ENCODE measurements at regions not wholly inside any gene's neighbourhood (a gene's known extent, or its start where the extent isn't known, plus 50 kb on each side); places are given as distances from the start of the nearest gene placed in this dataset.

DNA sequence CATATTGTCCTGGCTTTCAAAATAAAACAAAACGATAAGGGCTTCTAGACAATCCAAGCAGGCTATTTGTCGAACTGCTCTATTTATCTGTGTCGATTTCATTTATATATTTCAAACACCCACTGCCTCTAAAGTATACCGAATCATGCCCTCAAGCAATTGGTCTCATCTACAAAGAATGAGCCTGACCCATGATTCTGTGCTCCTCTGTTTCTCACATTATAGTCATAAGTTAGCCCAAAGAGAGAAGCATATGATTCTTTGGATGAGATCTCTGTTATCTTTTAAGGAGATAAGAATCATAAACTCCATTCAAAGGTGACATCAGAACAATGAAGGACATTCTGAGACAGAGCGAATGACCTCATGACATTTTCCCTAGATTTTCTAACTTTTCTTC, 191.1 kb downstream of the MAP2K6 start:
- Mint-ChIP-seq H3K27ac (peak overlapping the region in 2 of 6 donors; percentile 6 to 62), H3K4me1 (peaks cover 0 to 10% (median 10%) of the 10 kb centered on the region in 3 donors), H3K27me3 (peaks cover 0 to 4% (median 0%) of the 10 kb centered on the region in 3 donors), H3K9me3 (no peaks in the 10 kb centered on the region), H3K4me3 (no peak overlapping the region), H3K36me3 (no peaks in the 10 kb centered on the region)
- no peak for ATAC-seq (ENCODE audit: low read depth in 2 of 2)
- DNase-seq = no peak

DNA sequence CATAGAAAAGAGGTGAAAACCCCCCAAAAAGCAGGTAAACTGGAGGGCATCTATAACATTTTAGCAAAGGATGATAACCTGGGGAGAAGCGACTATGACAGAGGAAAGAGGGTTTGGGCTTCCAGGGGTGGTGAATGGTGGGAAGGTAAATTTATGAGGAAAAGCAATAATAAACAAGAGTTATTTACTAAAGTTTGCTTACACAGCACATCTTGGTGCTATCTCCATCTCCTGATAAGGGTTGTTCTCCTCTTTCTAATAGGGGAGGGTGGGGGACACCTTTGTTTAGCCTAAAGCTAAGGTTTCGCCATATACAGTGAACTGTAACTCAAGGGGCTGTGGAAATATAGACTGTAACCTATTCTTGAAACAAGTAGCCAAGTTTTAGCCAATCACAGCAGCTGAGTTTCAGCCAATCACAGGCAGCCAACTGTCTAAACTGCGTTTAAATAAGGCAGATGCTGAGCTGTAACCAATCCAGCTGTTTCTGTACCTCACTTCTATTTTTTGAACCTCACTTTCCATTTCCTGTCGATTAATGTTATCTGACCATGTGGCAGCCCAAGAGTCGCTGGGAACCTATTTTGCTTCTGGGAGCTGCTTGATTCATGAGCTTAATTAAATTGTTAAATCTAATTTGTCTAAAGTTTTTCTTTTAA, 191.8 kb downstream of the MAP2K6 start:
- H3K27ac Mint-ChIP-seq = peak overlapping the region in 2 of 6 donors; percentile 34 to 52

DNA sequence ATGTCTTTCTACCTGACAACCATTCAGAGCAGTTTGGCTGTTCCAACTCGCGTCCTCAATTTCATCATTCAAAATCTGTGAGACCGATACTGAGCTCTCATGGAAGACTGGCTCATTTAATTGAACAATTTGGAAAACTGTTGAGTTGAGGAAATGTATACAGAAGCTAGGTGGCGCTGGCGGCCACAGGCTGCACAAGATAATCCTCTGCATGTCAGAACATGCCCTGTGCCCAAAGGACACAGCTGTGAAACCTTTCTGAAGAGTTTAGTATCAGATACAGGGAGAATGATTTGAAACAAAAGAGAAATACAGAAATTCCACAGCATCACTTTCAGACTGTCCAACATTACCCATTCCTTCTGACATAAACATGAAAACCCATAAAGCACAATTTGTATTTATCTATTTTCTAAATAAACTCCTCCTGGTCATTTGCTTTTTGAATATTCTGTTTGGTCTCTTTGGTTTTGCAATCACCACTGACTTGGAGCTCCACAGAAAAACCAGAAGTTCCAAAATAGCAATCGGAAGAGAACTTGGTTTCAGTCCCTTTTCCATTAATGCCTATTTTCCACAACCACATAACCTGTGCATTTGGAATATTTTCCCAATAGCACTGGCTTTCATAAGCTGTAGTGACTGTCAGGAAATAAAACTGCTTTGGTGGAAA, 192.8 kb downstream of the MAP2K6 start:
- H3K9me3 Mint-ChIP-seq = no peaks in the 10 kb centered on the region
- peak overlapping the region in 2 of 6 donors; percentile 52 to 69 for H3K27ac Mint-ChIP-seq
- DNase-seq (peak; percentile 6), ATAC-seq (ENCODE audit: low read depth in 2 of 2) (peak; percentile 47 to 49)
- H3K36me3 Mint-ChIP-seq = no peaks in the 10 kb centered on the region
- peaks cover 0 to 8% (median 6%) of the 10 kb centered on the region in 3 donors for H3K4me1 Mint-ChIP-seq
- peaks cover 0 to 4% (median 0%) of the 10 kb centered on the region in 3 donors for H3K27me3 Mint-ChIP-seq
- H3K4me3 Mint-ChIP-seq = no peak overlapping the region

More for the DNA sequence above, 191.8 kb downstream of the MAP2K6 start:
- Mint-ChIP-seq H3K9me3 (no peaks in the 10 kb centered on the region), H3K4me1 (peaks cover 0 to 10% (median 10%) of the 10 kb centered on the region in 3 donors), H3K27me3 (peaks cover 0 to 4% (median 0%) of the 10 kb centered on the region in 3 donors), H3K36me3 (no peaks in the 10 kb centered on the region), H3K4me3 (no peak overlapping the region)
- no peak for ATAC-seq (ENCODE audit: low read depth in 2 of 2)
- no peak for DNase-seq

DNA sequence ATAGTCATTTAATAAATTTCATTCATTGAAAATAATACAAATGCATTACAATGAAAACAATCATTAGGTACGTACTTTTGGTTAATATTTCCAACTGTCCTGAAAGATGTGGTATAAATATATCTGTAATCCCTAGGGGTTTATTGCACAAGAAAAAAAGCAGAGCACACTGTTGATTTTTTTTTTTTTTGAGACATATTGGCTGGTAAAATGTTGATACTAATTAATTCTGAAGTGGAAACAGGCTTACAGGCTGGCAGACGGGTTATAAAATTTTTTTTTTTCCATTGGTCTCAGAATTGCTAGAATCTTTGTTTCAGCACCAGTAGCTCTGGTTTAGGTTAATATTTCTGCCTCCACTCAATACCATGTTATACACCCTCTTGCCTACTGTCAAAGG, 193.6 kb downstream of the MAP2K6 start:
- ATAC-seq (ENCODE audit: low read depth in 2 of 2) = no peak
- Mint-ChIP-seq H3K4me1 (peaks cover 0 to 3% (median 0%) of the 10 kb centered on the region in 3 donors), H3K27me3 (peaks cover 0 to 4% (median 0%) of the 10 kb centered on the region in 3 donors), H3K9me3 (no peaks in the 10 kb centered on the region), H3K27ac (no peak overlapping the region), H3K4me3 (no peak overlapping the region), H3K36me3 (no peaks in the 10 kb centered on the region)
- no peak for DNase-seq

DNA sequence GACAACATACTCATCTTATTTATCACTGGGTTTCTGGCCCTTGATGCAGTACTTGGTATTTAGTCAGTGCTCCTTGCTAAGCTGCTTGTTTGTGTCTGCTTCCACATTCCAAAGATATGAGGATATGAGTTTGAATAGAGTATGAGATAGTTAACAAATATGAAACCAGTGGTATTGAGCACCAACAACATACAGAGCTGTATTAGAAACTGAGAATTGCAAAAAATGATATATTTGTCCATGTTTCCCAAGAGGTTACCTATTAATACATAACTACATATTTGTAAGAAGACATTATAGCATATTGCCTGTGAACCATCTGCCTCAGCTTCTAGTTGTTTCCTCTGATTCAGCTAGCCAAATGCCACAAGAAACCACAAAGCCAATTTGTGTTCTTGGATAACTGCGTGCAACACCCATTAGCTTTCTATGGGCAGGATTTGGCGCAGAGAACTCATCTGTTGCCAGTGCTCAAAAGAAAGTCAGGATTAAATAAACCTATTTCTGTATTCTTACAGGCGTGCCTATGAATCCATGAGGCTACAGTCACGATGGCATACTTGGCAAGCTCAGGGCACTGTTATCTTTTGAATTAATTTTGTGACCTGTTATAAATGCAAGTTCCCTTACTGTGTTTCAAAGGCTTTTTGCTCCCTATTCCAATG, 194.4 kb downstream of the MAP2K6 start:
- ATAC-seq (ENCODE audit: low read depth in 2 of 2) = no peak
- Mint-ChIP-seq H3K27ac (peak overlapping the region in 1 of 6 donors; percentile 4), H3K36me3 (no peaks in the 10 kb centered on the region)

DNA sequence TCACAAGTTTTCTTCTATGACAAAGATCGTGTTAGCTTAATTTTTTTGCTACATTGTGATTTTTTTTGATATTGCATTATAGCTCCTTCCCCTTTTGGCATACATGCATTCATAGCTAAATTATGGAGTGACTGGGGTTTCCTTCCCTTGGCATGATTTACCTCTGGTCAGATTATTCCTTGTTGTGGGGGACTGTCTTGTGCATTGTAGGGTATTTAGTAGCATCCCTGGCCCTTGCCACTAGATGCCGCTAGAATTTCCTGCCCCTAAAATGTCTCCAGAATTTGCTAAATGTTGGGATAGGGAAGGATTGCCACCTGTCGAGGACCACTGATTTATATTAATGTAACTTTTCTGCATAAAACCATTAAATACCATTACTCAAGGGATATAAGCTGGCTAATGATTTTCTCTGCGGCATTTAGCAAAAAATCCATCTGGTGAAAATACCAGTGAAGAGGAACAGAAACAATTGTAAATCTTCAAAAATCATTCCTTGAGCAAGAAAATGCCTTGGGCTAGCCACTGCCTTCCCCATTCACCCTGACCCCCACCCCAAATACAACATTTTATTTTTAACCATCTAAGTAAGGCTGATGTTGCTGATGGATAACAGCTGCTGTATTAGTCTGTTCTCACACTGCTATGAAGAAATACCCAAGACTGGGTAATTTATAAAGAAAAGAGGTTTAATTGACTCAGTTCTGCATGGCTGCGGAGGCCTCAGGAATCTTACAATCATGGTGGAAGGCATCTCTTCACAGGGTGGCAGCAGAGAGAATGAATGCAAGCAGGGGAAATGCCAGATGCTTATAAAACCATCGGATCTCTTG, 195.2 kb downstream of the MAP2K6 start:
- H3K4me3 Mint-ChIP-seq = no peak overlapping the region
- H3K9me3 Mint-ChIP-seq = no peaks in the 10 kb centered on the region
- ATAC-seq (ENCODE audit: low read depth in 2 of 2) (no peak), DNase-seq (no peak)
- peak overlapping the region in 1 of 6 donors; percentile 28 for H3K27ac Mint-ChIP-seq
- H3K36me3 Mint-ChIP-seq = no peaks in the 10 kb centered on the region
- H3K27me3 Mint-ChIP-seq = peaks cover 0 to 4% (median 0%) of the 10 kb centered on the region in 3 donors
- H3K4me1 Mint-ChIP-seq = peaks cover 0 to 3% (median 0%) of the 10 kb centered on the region in 3 donors

More for the DNA sequence above, 194.4 kb downstream of the MAP2K6 start:
- no peaks in the 10 kb centered on the region for H3K9me3 Mint-ChIP-seq
- no peak for DNase-seq
- H3K4me1 Mint-ChIP-seq = peaks cover 0 to 3% (median 0%) of the 10 kb centered on the region in 3 donors
- H3K4me3 Mint-ChIP-seq = no peak overlapping the region
- peaks cover 0 to 4% (median 0%) of the 10 kb centered on the region in 3 donors for H3K27me3 Mint-ChIP-seq

- peaks cover 0 to 17% (median 4%) of the 10 kb centered on the region in 7 donors for H3K9me3 Mint-ChIP-seq
- H3K4me3 Mint-ChIP-seq = no peak overlapping the region
- H3K4me1 Mint-ChIP-seq = no peaks in the 10 kb centered on the region
- H3K36me3 Mint-ChIP-seq = no peaks in the 10 kb centered on the region
- H3K27ac Mint-ChIP-seq = no peak overlapping the region
- no peaks in the 10 kb centered on the region for H3K27me3 Mint-ChIP-seq
- DNase-seq = no peak
- ATAC-seq (ENCODE audit: low read depth in 2 of 2) = no peak
Measured at GRCh38 chr17:69620363-69620762, 205.9 kb downstream of the MAP2K6 start.

GRCh38 chr17:69625474-69625873, 211.0 kb downstream of the MAP2K6 start:
- H3K9me3 Mint-ChIP-seq = peaks cover 0 to 17% (median 3%) of the 10 kb centered on the region in 7 donors
- DNase-seq (no peak), ATAC-seq (ENCODE audit: low read depth in 2 of 2) (no peak)
- no peaks in the 10 kb centered on the region for H3K36me3 Mint-ChIP-seq
- no peak overlapping the region for H3K4me3 Mint-ChIP-seq
- H3K27me3 Mint-ChIP-seq = peaks cover 0 to 4% (median 0%) of the 10 kb centered on the region in 3 donors
- no peak overlapping the region for H3K27ac Mint-ChIP-seq
- H3K4me1 Mint-ChIP-seq = no peaks in the 10 kb centered on the region

DNA sequence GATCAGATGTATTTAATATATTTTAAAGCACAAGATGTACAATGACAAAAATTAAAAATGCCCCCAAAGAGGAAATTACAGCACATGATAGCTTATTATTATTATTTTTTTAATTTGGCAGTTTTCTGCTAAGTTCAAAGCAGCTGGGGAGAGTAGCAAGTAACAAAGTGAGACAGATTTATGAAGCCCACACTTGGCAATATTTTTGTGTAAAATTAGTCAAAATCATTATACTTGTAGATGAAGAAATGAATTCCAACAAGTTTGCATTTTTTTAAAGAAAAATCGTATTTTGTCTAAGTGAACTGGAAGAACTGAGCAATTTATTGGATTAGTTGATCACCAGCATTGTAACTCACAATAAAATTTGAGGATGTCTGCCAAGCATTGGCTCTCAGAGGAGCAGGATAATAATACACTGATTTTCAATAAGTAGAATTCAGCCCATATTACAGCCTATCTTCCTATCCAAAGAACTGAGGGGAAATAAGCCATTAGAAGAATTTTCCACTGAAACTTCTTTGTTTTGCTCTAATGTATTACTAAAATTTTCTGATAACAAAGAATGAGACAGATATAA, 215.6 kb downstream of the MAP2K6 start:
- H3K4me1 Mint-ChIP-seq = no peaks in the 10 kb centered on the region
- no peak overlapping the region for H3K4me3 Mint-ChIP-seq
- H3K36me3 Mint-ChIP-seq = no peaks in the 10 kb centered on the region
- ATAC-seq (ENCODE audit: low read depth in 2 of 2) = no peak
- H3K27me3 Mint-ChIP-seq = peaks cover 0 to 4% (median 0%) of the 10 kb centered on the region in 3 donors
- H3K9me3 Mint-ChIP-seq = peaks cover 0 to 14% (median 6%) of the 10 kb centered on the region in 7 donors
- no peak overlapping the region for H3K27ac Mint-ChIP-seq
- DNase-seq = no peak

DNA sequence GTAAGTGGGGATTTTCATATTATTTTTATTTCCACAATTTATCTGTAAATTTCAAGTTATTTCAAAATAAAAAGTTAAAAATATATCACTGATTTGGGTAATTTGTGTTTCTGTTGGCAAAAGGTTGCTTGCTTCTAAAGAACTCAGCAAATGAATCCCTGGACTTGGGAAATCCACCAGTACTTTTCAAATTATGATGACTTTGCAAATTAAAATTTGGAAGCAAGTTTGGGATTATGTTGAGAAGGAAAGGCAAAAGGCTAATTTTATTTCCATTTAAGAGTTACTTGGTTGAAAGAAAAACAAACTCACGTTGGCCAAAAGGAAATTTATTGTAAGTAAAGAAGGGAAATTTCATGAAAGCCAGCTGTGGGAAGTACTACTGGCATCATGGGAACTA, 220.3 kb downstream of the MAP2K6 start:
- DNase-seq = no peak
- H3K27ac Mint-ChIP-seq = no peak overlapping the region
- peaks cover 0 to 8% (median 4%) of the 10 kb centered on the region in 3 donors for H3K4me1 Mint-ChIP-seq
- no peaks in the 10 kb centered on the region for H3K27me3 Mint-ChIP-seq
- ATAC-seq (ENCODE audit: low read depth in 2 of 2) = no peak
- no peak overlapping the region for H3K4me3 Mint-ChIP-seq
- no peaks in the 10 kb centered on the region for H3K36me3 Mint-ChIP-seq
- peaks cover 0 to 14% (median 6%) of the 10 kb centered on the region in 7 donors for H3K9me3 Mint-ChIP-seq

GRCh38 chr17:69637446-69638156, 223.1 kb downstream of the MAP2K6 start:
- no peak for DNase-seq
- H3K27me3 Mint-ChIP-seq = no peaks in the 10 kb centered on the region
- H3K4me3 Mint-ChIP-seq = no peak overlapping the region
- peaks cover 0 to 4% (median 0%) of the 10 kb centered on the region in 7 donors for H3K9me3 Mint-ChIP-seq
- no peaks in the 10 kb centered on the region for H3K36me3 Mint-ChIP-seq
- no peak for ATAC-seq (ENCODE audit: low read depth in 2 of 2)
- peak overlapping the region in 1 of 6 donors; percentile 90 for H3K27ac Mint-ChIP-seq
- peaks cover 0 to 9% (median 4%) of the 10 kb centered on the region in 3 donors for H3K4me1 Mint-ChIP-seq

DNA sequence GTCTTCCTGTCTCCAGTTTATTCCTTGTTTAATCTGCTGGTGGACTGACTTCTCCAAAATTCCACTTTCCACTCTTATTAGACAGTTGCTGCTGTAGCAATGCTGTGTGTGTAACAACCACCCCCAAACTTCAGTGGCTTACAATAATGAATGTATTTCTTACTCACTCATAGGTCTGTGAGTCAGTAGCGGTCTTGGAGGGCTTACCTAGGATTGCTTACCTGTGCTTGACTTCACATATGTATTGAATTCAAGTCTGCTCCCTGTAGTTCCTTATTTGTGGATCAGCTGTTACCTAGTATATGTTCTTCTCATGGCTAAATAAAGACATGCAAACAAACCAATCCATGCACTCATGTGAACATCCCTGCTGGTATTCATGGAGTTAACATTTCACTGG, 224.6 kb downstream of the MAP2K6 start:
- DNase-seq (no peak), ATAC-seq (ENCODE audit: low read depth in 2 of 2) (no peak)
- no peak overlapping the region for H3K27ac Mint-ChIP-seq
- H3K27me3 Mint-ChIP-seq = no peaks in the 10 kb centered on the region
- peaks cover 0 to 9% (median 4%) of the 10 kb centered on the region in 3 donors for H3K4me1 Mint-ChIP-seq
- no peaks in the 10 kb centered on the region for H3K9me3 Mint-ChIP-seq
- no peak overlapping the region for H3K4me3 Mint-ChIP-seq
- no peaks in the 10 kb centered on the region for H3K36me3 Mint-ChIP-seq

All from naive B cell (primary cell).